B cell (primary cell): ENCODE measurements at regions not wholly inside any gene's neighbourhood (a gene's known extent, or its start where the extent isn't known, plus 50 kb on each side); places are given as distances from the start of the nearest gene placed in this dataset.
A peak's percentile ranks its signal among the peaks of the same experiment; 100 is the strongest.

Source experiments
- ATAC-seq: fragments of 200-7000 bp; cut with Tn5 transposase; one replicate; pipeline ENCODE4 v1.10.0; 2021; ENCODE audit warnings: low read depth, mild to moderate bottlenecking, moderate number of reproducible peaks, moderate library complexity
- CTCF ChIA-PET: fragments of 350-600 bp; sonication (Branson Sonifier 250); formaldehyde crosslinking; loops from one replicate; lab custom pipeline; 2021; ENCODE audit warnings: antibody characterized with exemption, inconsistent platforms; lab: Charles Lee
- POLR2A ChIA-PET: fragments of 350-600 bp; sonication (Branson Sonifier 250); formaldehyde crosslinking; loops from one replicate; lab custom pipeline; 2021; ENCODE audit warnings: antibody characterized with exemption; lab: Charles Lee
- DNase-seq: peaks from one replicate; pipeline ENCODE4 v3.0.0; 2013
- H2AFZ ChIP-seq: 2 replicates; pipeline ENCODE4 v1.6.1; 2012; ENCODE audit warnings: mild to moderate bottlenecking, low read depth, low read length; ENCODE audit not compliant: insufficient read depth, poor library complexity, severe bottlenecking
- H3K27ac ChIP-seq, 2 donors: 1 replicate in 1 of 2; 2 replicates in 1 of 2; pipeline ENCODE4 v1.5.1; 2012 to 2013; ENCODE audit warnings: low read length in 2 of 2, mild to moderate bottlenecking in 2 of 2, moderate library complexity in 1 of 2
- H3K27me3 ChIP-seq, 4 experiments: fragments of 200-600 bp in 1 of 4; sonication (generic) in 1 of 4; replicated peaks in 1 of 4; 1 replicate in 2 of 4; 2 replicates in 2 of 4; pipeline versions ENCODE4 v1.6.1 to v1.7.0; 2013 to 2016; ENCODE audit warnings: low read length in 3 of 4, mild to moderate bottlenecking in 2 of 4, mixed read lengths in 1 of 4, moderate library complexity in 1 of 4; ENCODE audit not compliant: insufficient read depth in 4 of 4, control insufficient read depth in 3 of 4; ENCODE audit errors: control extremely low read depth in 1 of 4
- H3K36me3 ChIP-seq, 2 experiments: replicated peaks in 1 of 2; 1 replicate in 1 of 2; 2 replicates in 1 of 2; pipeline versions ENCODE4 v1.6.1 to v1.7.1; 2013; ENCODE audit warnings: low read length in 1 of 2; ENCODE audit not compliant: insufficient read depth in 2 of 2, control insufficient read depth in 1 of 2; ENCODE audit errors: control extremely low read depth in 1 of 2, extremely low read depth in 1 of 2
- H3K4me1 ChIP-seq, 2 donors: fragments of 200-600 bp in 1 of 2; sonication (generic) in 1 of 2; 1 replicate in 1 of 2; 2 replicates in 1 of 2; pipeline versions ENCODE4 v1.5.1 to v1.6.1; 2013 to 2017; ENCODE audit warnings: low read length in 2 of 2; ENCODE audit not compliant: control insufficient read depth in 2 of 2, insufficient read depth in 2 of 2
- H3K4me2 ChIP-seq: replicated peaks from 2 replicates; pipeline ENCODE3; 2012; ENCODE audit warnings: mild to moderate bottlenecking, low read depth, low read length; ENCODE audit not compliant: poor library complexity, severe bottlenecking
- H3K4me3 ChIP-seq, 5 experiments: fragments of 200-600 bp in 1 of 5; sonication (generic) in 1 of 5; 1 replicate in 3 of 5; 2 replicates in 2 of 5; pipeline versions ENCODE4 v1.5.1 to v1.7.0; 2011 to 2016; ENCODE audit warnings: low read length in 4 of 5, mild to moderate bottlenecking in 4 of 5, low read depth in 2 of 5, control low read depth in 1 of 5, moderate library complexity in 1 of 5; ENCODE audit not compliant: insufficient read depth in 1 of 5; ENCODE audit errors: control extremely low read depth in 1 of 5, extremely low read depth in 1 of 5
- H3K79me2 ChIP-seq: fragments of 200-600 bp; sonication (generic); one replicate; pipeline ENCODE4 v1.6.0; 2016; ENCODE audit warnings: low read length; ENCODE audit not compliant: control insufficient read depth, insufficient read depth
- H3K9ac ChIP-seq: fragments of 200-600 bp; sonication (generic); 2 replicates; pipeline ENCODE4 v1.6.1; 2017; ENCODE audit warnings: mild to moderate bottlenecking, low read length, moderate library complexity
- H3K9me3 ChIP-seq, 3 donors: one replicate each; pipeline versions ENCODE4 v1.6.1 to v1.7.1; 2013; ENCODE audit warnings: low read length in 2 of 3; ENCODE audit not compliant: control insufficient read depth in 2 of 3, insufficient read depth in 1 of 3; ENCODE audit errors: control extremely low read depth in 1 of 3
- H4K20me1 ChIP-seq: 2 replicates; pipeline ENCODE4 v1.6.0; 2012; ENCODE audit warnings: mild to moderate bottlenecking, low read length; ENCODE audit not compliant: insufficient read depth, control insufficient read depth, poor library complexity, severe bottlenecking
- H3K27ac Mint-ChIP-seq: one replicate; pipeline ENCODE4 v1.8.0; 2021; ENCODE audit warnings: mixed read lengths
- H3K27me3 Mint-ChIP-seq: one replicate; pipeline ENCODE4 v1.8.0; 2021; ENCODE audit warnings: mixed read lengths
- H3K4me1 Mint-ChIP-seq: one replicate; pipeline ENCODE4 v1.8.0; 2021; ENCODE audit warnings: mixed read lengths
- H3K4me3 Mint-ChIP-seq: one replicate; pipeline ENCODE4 v1.8.0; 2021; ENCODE audit warnings: mixed read lengths
- H3K9me3 Mint-ChIP-seq: one replicate; pipeline ENCODE4 v1.8.0; 2022; ENCODE audit warnings: mixed read lengths; ENCODE audit not compliant: insufficient read depth
- EZH2 ChIP-seq: IDR thresholded peaks from 2 replicates; pipeline ENCODE4 v1.6.1; 2012; ENCODE audit warnings: borderline replicate concordance, low read depth, mild to moderate bottlenecking, moderate library complexity, low read length; ENCODE audit not compliant: insufficient read depth, poor library complexity, severe bottlenecking
- WGBS: methylation state at CpG from one replicate; pipeline ENCODE4 v1.1.5; 2013; ENCODE audit warnings: missing lambda C conversion rate; ENCODE audit not compliant: insufficient coverage; 5-methylcytosine and 5-hydroxymethylcytosine counted together
- intact Hi-C: fragments of 100-400 bp; cut with micrococcal nuclease; formaldehyde crosslinking; loops from one replicate; pipeline ENCODE4 v1.10.0; 2022
- TF ChIP-seq, protein P1 (sequence below): fragments of 200-600 bp; IDR thresholded peaks from one replicate; pipeline ENCODE4 v1.8.0; 2022; ENCODE audit warnings: antibody characterized with exemption, mild to moderate bottlenecking

GRCh38 chr1:38173157-38173831 lies 126.7 kb upstream of the POU3F1 start:
- POLR2A ChIA-PET = no interaction called here
- H3K9ac ChIP-seq = no peak overlapping the region
- Mint-ChIP-seq H3K27ac (peak overlapping the region; percentile 78), H3K4me3 (peak overlapping the region; percentile 76), H3K9me3 (no peaks in the 10 kb centered on the region), H3K27me3 (no peaks in the 10 kb centered on the region), H3K4me1 (peaks cover 22% of the 10 kb centered on the region)
- no peaks in the 10 kb centered on the region for H3K36me3 ChIP-seq
- no peaks in the 10 kb centered on the region for H3K27me3 ChIP-seq
- H3K27ac ChIP-seq = no peak overlapping the region
- CTCF ChIA-PET = no interaction called here
- H3K79me2 ChIP-seq = no peaks in the 10 kb centered on the region
- H3K4me3 ChIP-seq = no peak overlapping the region
- peak overlapping the region; percentile 7 for H3K4me2 ChIP-seq
- DNase-seq (peak; percentile 57), ATAC-seq (peak; percentile 51)
- TF ChIP-seq, protein P1, sequence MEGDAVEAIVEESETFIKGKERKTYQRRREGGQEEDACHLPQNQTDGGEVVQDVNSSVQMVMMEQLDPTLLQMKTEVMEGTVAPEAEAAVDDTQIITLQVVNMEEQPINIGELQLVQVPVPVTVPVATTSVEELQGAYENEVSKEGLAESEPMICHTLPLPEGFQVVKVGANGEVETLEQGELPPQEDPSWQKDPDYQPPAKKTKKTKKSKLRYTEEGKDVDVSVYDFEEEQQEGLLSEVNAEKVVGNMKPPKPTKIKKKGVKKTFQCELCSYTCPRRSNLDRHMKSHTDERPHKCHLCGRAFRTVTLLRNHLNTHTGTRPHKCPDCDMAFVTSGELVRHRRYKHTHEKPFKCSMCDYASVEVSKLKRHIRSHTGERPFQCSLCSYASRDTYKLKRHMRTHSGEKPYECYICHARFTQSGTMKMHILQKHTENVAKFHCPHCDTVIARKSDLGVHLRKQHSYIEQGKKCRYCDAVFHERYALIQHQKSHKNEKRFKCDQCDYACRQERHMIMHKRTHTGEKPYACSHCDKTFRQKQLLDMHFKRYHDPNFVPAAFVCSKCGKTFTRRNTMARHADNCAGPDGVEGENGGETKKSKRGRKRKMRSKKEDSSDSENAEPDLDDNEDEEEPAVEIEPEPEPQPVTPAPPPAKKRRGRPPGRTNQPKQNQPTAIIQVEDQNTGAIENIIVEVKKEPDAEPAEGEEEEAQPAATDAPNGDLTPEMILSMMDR = no peak
- no peak for TF ChIP-seq EZH2
- H4K20me1 ChIP-seq = no peaks in the 10 kb centered on the region
- WGBS = 37% methylated on average over 3 of the region's 6 CpGs
- peaks cover 8 to 16% of the 10 kb centered on the region in 2 donors for H3K4me1 ChIP-seq
- no peak overlapping the region for H2AFZ ChIP-seq
- intact Hi-C loops = no loop called here
- H3K9me3 ChIP-seq = peaks cover 0 to 3% (median 0%) of the 10 kb centered on the region in 3 donors

- H2AFZ ChIP-seq = no peak overlapping the region
- H3K27me3 ChIP-seq = no peaks in the 10 kb centered on the region
- H4K20me1 ChIP-seq = no peaks in the 10 kb centered on the region
- H3K9ac ChIP-seq = no peak overlapping the region
- intact Hi-C loops = no loop called here
- Mint-ChIP-seq H3K9me3 (no peaks in the 10 kb centered on the region), H3K4me3 (no peak overlapping the region), H3K4me1 (peaks cover 15% of the 10 kb centered on the region), H3K27ac (no peak overlapping the region), H3K27me3 (peaks cover 11% of the 10 kb centered on the region)
- no peak for ATAC-seq
- WGBS = no CpG with 5 or more reads among the region's 3 CpGs
- H3K9me3 ChIP-seq = peaks cover 0 to 3% (median 0%) of the 10 kb centered on the region in 3 donors
- TF ChIP-seq EZH2 = no peak
- TF ChIP-seq, protein P1 = no peak
- no peak overlapping the region for H3K4me2 ChIP-seq
- H3K79me2 ChIP-seq = no peaks in the 10 kb centered on the region
- no peaks in the 10 kb centered on the region for H3K36me3 ChIP-seq
- POLR2A ChIA-PET = no interaction called here
- no peak overlapping the region for H3K4me3 ChIP-seq
- peaks cover 8 to 13% of the 10 kb centered on the region in 2 donors for H3K4me1 ChIP-seq
- DNase-seq = no peak
- CTCF ChIA-PET = no interaction called here
- H3K27ac ChIP-seq = no peak overlapping the region
Measured at GRCh38 chr1:38169121-38169520, 122.5 kb upstream of the POU3F1 start.
